ENCODE measurements at regions not wholly inside any gene's neighbourhood (a gene's known extent, or its start where the extent isn't known, plus 50 kb on each side); places are given as distances from the start of the nearest gene placed in this dataset.
A peak's percentile ranks its signal among the peaks of the same experiment; 100 is the strongest.
"Not testable (repeated sequence)": the region's sequence is repeated elsewhere in the genome, so short reads cannot be mapped to it uniquely, and the experiment has no call there.

DNA sequence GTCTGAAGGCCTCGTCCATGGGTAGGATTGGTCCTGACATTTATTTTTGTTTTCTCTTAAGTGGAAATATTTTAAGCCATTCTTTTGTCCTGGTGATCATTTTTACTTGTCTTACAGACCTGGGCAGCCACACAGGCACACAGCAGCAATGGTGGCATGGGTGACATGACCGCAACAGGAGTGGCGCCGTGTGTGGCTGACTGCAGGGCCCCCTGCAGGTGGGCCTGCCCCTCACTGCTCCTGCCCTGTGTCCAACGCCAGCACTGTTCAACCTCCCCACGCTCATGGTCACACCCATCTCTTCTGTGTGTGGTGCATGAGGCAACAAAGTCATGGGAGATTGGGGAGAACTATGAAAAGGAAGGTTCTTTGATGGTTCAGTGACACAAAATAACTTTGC, 151.9 kb downstream of the MYLK4 start:
- no peak for TF ChIP-seq RAD21 (IDR thresholded peaks at IDR 0.05; ENCODE audit: low read depth)
- no peak for TF ChIP-seq POLR2A (IDR thresholded peaks at IDR 0.05; ENCODE audit: borderline replicate concordance, extremely low read depth, insufficient read depth, insufficient read length)
- TF ChIP-seq, protein P1, sequence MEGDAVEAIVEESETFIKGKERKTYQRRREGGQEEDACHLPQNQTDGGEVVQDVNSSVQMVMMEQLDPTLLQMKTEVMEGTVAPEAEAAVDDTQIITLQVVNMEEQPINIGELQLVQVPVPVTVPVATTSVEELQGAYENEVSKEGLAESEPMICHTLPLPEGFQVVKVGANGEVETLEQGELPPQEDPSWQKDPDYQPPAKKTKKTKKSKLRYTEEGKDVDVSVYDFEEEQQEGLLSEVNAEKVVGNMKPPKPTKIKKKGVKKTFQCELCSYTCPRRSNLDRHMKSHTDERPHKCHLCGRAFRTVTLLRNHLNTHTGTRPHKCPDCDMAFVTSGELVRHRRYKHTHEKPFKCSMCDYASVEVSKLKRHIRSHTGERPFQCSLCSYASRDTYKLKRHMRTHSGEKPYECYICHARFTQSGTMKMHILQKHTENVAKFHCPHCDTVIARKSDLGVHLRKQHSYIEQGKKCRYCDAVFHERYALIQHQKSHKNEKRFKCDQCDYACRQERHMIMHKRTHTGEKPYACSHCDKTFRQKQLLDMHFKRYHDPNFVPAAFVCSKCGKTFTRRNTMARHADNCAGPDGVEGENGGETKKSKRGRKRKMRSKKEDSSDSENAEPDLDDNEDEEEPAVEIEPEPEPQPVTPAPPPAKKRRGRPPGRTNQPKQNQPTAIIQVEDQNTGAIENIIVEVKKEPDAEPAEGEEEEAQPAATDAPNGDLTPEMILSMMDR (IDR thresholded peaks at IDR 0.05 in 2 of 3, conservative IDR thresholded peaks at IDR 0.05 in 1 of 3; ENCODE audit: borderline replicate concordance in 1 of 3, insufficient read depth in 1 of 3, low read depth in 2 of 3, low read length in 2 of 3): peak in 1 of 3 experiments; percentile 18; a peak in 1 of 6 replicates
- no peak for TF ChIP-seq MAX (IDR thresholded peaks at IDR 0.05)
- TF ChIP-seq YY1 (IDR thresholded peaks at IDR 0.05; ENCODE audit: extremely low read depth, insufficient replicate concordance, low read depth, low read length): no peak
- ChIA-PET POLR2A (no interaction called here), RAD21 (ENCODE audit: low non-redundant PET in 1 of 2, low total read pairs in 2 of 2, uncharacterized antibody in 2 of 2, unreplicated experiment in 2 of 2) (no interaction called here), CTCF (no interaction called here)
- Histone ChIP-seq H3K9me3 (ENCODE audit: control insufficient read depth in 1 of 2, insufficient read depth in 1 of 2, low read depth in 1 of 2, low read length in 2 of 2) (no peaks in the 10 kb centered on the region), H3K36me3 (ENCODE audit: control insufficient read depth in 1 of 2, insufficient read depth in 2 of 2, low read length in 2 of 2) (no peaks in the 10 kb centered on the region), H3K4me3 (replicated peaks in 1 of 2; ENCODE audit: low read depth in 1 of 2, low read length in 2 of 2) (no peak overlapping the region), H3K79me2 (ENCODE audit: insufficient read depth, low read length) (no peaks in the 10 kb centered on the region), H4K20me1 (ENCODE audit: insufficient read depth) (no peaks in the 10 kb centered on the region), H3K4me1 (ENCODE audit: control insufficient read depth in 1 of 2, insufficient read depth in 2 of 2, low read length in 2 of 2) (no peaks in the 10 kb centered on the region), H3K27ac (ENCODE audit: low read depth, low read length) (no peak overlapping the region), H3K4me2 (ENCODE audit: low read length) (no peak overlapping the region), H3K27me3 (ENCODE audit: insufficient read depth, low read length) (no peaks in the 10 kb centered on the region), H3K9me2 (ENCODE audit: insufficient read depth) (no peaks in the 10 kb centered on the region), H3K9ac (ENCODE audit: low read length) (no peak overlapping the region), H2AFZ (ENCODE audit: low read depth, low read length, poor library complexity, severe bottlenecking) (no peak overlapping the region)
- intact Hi-C loops (cut with micrococcal nuclease): no loop called here
- no TSS peak for BruUV-seq (replicated peaks)
- no peak for DNase-seq (ENCODE audit: low read depth, low spot score)
- no peak for ATAC-seq

- ChIA-PET RAD21 (ENCODE audit: low non-redundant PET in 1 of 2, low total read pairs in 2 of 2, uncharacterized antibody in 2 of 2, unreplicated experiment in 2 of 2) (no interaction called here), CTCF (no interaction called here), POLR2A (no interaction called here)
- TF ChIP-seq JUND (IDR thresholded peaks at IDR 0.05): no peak
- intact Hi-C loops (cut with micrococcal nuclease): no loop called here
- no peaks in the 10 kb centered on the region for H4K20me1 ChIP-seq (ENCODE audit: insufficient read depth)
- H3K4me1 ChIP-seq (ENCODE audit: control insufficient read depth in 1 of 2, insufficient read depth in 2 of 2, low read length in 2 of 2): no peaks in the 10 kb centered on the region
- H3K4me2 ChIP-seq (ENCODE audit: low read length): no peak overlapping the region
- no peaks in the 10 kb centered on the region for H3K9me2 ChIP-seq (ENCODE audit: insufficient read depth)
- no peaks in the 10 kb centered on the region for H3K36me3 ChIP-seq (ENCODE audit: control insufficient read depth in 1 of 2, insufficient read depth in 2 of 2, low read length in 2 of 2)
- BruUV-seq (replicated peaks): no TSS peak
- no peak overlapping the region for H3K4me3 ChIP-seq (replicated peaks in 1 of 2; ENCODE audit: low read depth in 1 of 2, low read length in 2 of 2)
- H3K27ac ChIP-seq (ENCODE audit: low read depth, low read length): no peak overlapping the region
- ATAC-seq (no peak), DNase-seq (ENCODE audit: low read depth, low spot score) (no peak)
- H2AFZ ChIP-seq (ENCODE audit: low read depth, low read length, poor library complexity, severe bottlenecking): no peak overlapping the region
- H3K79me2 ChIP-seq (ENCODE audit: insufficient read depth, low read length): no peaks in the 10 kb centered on the region
- H3K9me3 ChIP-seq (ENCODE audit: control insufficient read depth in 1 of 2, insufficient read depth in 1 of 2, low read depth in 1 of 2, low read length in 2 of 2): no peaks in the 10 kb centered on the region
- no peaks in the 10 kb centered on the region for H3K27me3 ChIP-seq (ENCODE audit: insufficient read depth, low read length)
- no peak overlapping the region for H3K9ac ChIP-seq (ENCODE audit: low read length)
Observed at GRCh38 chr6:2597991-2598390, 152.7 kb downstream of the MYLK4 start.

- POLR2A ChIA-PET; H3K9ac ChIP-seq (ENCODE audit: low read length); H3K27me3 ChIP-seq (ENCODE audit: insufficient read depth, low read length); ATAC-seq; BruUV-seq (replicated peaks); H3K36me3 ChIP-seq (ENCODE audit: control insufficient read depth in 1 of 2, insufficient read depth in 2 of 2, low read length in 2 of 2); H3K9me3 ChIP-seq (ENCODE audit: control insufficient read depth in 1 of 2, insufficient read depth in 1 of 2, low read depth in 1 of 2, low read length in 2 of 2); CTCF ChIA-PET; RAD21 ChIA-PET (ENCODE audit: low non-redundant PET in 1 of 2, low total read pairs in 2 of 2, uncharacterized antibody in 2 of 2, unreplicated experiment in 2 of 2); H3K4me1 ChIP-seq (ENCODE audit: control insufficient read depth in 1 of 2, insufficient read depth in 2 of 2, low read length in 2 of 2); H3K4me2 ChIP-seq (ENCODE audit: low read length); H3K79me2 ChIP-seq (ENCODE audit: insufficient read depth, low read length); H3K4me3 ChIP-seq (replicated peaks in 1 of 2; ENCODE audit: low read depth in 1 of 2, low read length in 2 of 2); H2AFZ ChIP-seq (ENCODE audit: low read depth, low read length, poor library complexity, severe bottlenecking); H3K9me2 ChIP-seq (ENCODE audit: insufficient read depth); H3K27ac ChIP-seq (ENCODE audit: low read depth, low read length); H4K20me1 ChIP-seq (ENCODE audit: insufficient read depth); intact Hi-C loops (cut with micrococcal nuclease); DNase-seq (ENCODE audit: low read depth, low spot score): not testable (repeated sequence)
Observed at GRCh38 chr6:2597457-2597856, 153.3 kb downstream of the MYLK4 start.

Data from HCT116 (cell line).